HCT116 (cell line): ENCODE measurements at regions not wholly inside any gene's neighbourhood (a gene's known extent, or its start where the extent isn't known, plus 50 kb on each side); places are given as distances from the start of the nearest gene placed in this dataset.

Experiments used
- ATAC-seq: fragments of 200-7000 bp; cut with Tn5 transposase; 2 replicates; pipeline ENCODE4 v1.9.1; 2020; ENCODE audit warnings: mild to moderate bottlenecking, moderate library complexity
- BruUV-seq: library from RNA; stranded (reverse); fragments of 400-500 nt; replicated peaks from 2 replicates; lab custom pipeline; 2021; lab: Mats Ljungman, UMichigan
- CTCF ChIA-PET: fragments of 300-600 bp; sonication (Branson Sonifier 250); formaldehyde crosslinking; loops from one replicate; lab custom pipeline; 2021; ENCODE audit warnings: antibody characterized with exemption; lab: Charles Lee
- POLR2A ChIA-PET: fragments of 300-600, 350-600 bp; sonication (Branson Sonifier 250); formaldehyde crosslinking; loops from one replicate; lab custom pipeline; 2021; ENCODE audit warnings: antibody characterized with exemption; lab: Charles Lee
- RAD21 ChIA-PET, 2 experiments: fragments of 300-600 bp; sonication (Branson Sonifier 250); formaldehyde crosslinking; loops; one replicate each; lab custom pipeline; 2023; ENCODE audit warnings: low total read pairs in 2 of 2; ENCODE audit not compliant: uncharacterized antibody in 2 of 2, unreplicated experiment in 2 of 2, low non-redundant PET in 1 of 2; lab: Charles Lee
- DNase-seq: peaks from one replicate; pipeline ENCODE4 v3.0.0-alpha.2; 2010; ENCODE audit warnings: low read depth, low spot score
- H2AFZ ChIP-seq: fragments of 200-600 bp; shearing (Covaris generic), sonication (generic); 2 replicates; pipeline ENCODE4 v1.6.1; 2017; ENCODE audit warnings: low read depth, mixed run types, mixed read lengths, antibody characterized with exemption, low read length; ENCODE audit not compliant: poor library complexity, severe bottlenecking
- H3K27ac ChIP-seq: 2 replicates; pipeline ENCODE4 v1.5.1; 2012; ENCODE audit warnings: low read depth, low read length
- H3K27me3 ChIP-seq: fragments of 200-600 bp; sonication (generic); 2 replicates; pipeline ENCODE4 v1.6.1; 2016; ENCODE audit warnings: mixed run types, low read length, mixed read lengths; ENCODE audit not compliant: insufficient read depth
- H3K36me3 ChIP-seq, 2 experiments: fragments of 200-500 bp in 1 of 2; fragments of 200-600 bp in 1 of 2; sonication (Bioruptor generic) in 1 of 2; sonication (generic) in 1 of 2; 2 replicates each; pipeline versions ENCODE4 v1.5.1 to v1.6.1; 2014 to 2016; ENCODE audit warnings: low read length in 2 of 2, inconsistent platforms in 1 of 2, mixed read lengths in 1 of 2, mixed run types in 1 of 2; ENCODE audit not compliant: insufficient read depth in 2 of 2, control insufficient read depth in 1 of 2
- H3K4me1 ChIP-seq, 2 experiments: fragments of 200-600 bp in 1 of 2; sonication (generic) in 1 of 2; 2 replicates each; pipeline versions ENCODE4 v1.5.1 to v1.6.1; 2012 to 2017; ENCODE audit warnings: low read length in 2 of 2, inconsistent platforms in 1 of 2, mild to moderate bottlenecking in 1 of 2, mixed read lengths in 1 of 2, mixed run types in 1 of 2, moderate library complexity in 1 of 2; ENCODE audit not compliant: insufficient read depth in 2 of 2, control insufficient read depth in 1 of 2
- H3K4me2 ChIP-seq: fragments of 200-600 bp; sonication (generic); 2 replicates; pipeline ENCODE4 v1.6.1; 2017; ENCODE audit warnings: mixed run types, low read length, mixed read lengths
- H3K4me3 ChIP-seq, 2 experiments: fragments of 200-600 bp in 1 of 2; sonication (generic) in 1 of 2; replicated peaks in 1 of 2; 2 replicates each; pipeline ENCODE4 v1.5.1; 2011 to 2016; ENCODE audit warnings: low read length in 2 of 2, control low read depth in 1 of 2, low read depth in 1 of 2, mild to moderate bottlenecking in 1 of 2, mixed read lengths in 1 of 2, mixed run types in 1 of 2
- H3K79me2 ChIP-seq: fragments of 200-600 bp; sonication (generic); 2 replicates; pipeline ENCODE4 v1.6.1; 2017; ENCODE audit warnings: mild to moderate bottlenecking, mixed run types, low read length, moderate library complexity, mixed read lengths; ENCODE audit not compliant: insufficient read depth
- H3K9ac ChIP-seq: fragments of 200-600 bp; sonication (generic); 2 replicates; pipeline ENCODE4 v1.6.1; 2016; ENCODE audit warnings: low read length, mixed read lengths
- H3K9me2 ChIP-seq: fragments of 200-600 bp; sonication (generic), shearing (Covaris generic); 2 replicates; pipeline ENCODE4 v1.6.1; 2017; ENCODE audit warnings: mixed run types, mild to moderate bottlenecking, moderate library complexity; ENCODE audit not compliant: insufficient read depth
- H3K9me3 ChIP-seq, 2 experiments: fragments of 200-500 bp in 1 of 2; fragments of 200-600 bp in 1 of 2; sonication (Bioruptor generic) in 1 of 2; sonication (generic) in 1 of 2; 2 replicates each; pipeline ENCODE4 v1.6.1; 2014 to 2017; ENCODE audit warnings: low read length in 2 of 2, mixed read lengths in 2 of 2, inconsistent platforms in 1 of 2, low read depth in 1 of 2, mild to moderate bottlenecking in 1 of 2, mixed run types in 1 of 2, moderate library complexity in 1 of 2; ENCODE audit not compliant: control insufficient read depth in 1 of 2, insufficient read depth in 1 of 2
- H4K20me1 ChIP-seq: fragments of 200-600 bp; sonication (generic), shearing (Covaris generic); 2 replicates; pipeline ENCODE4 v1.6.1; 2017; ENCODE audit warnings: mixed run types, mild to moderate bottlenecking, moderate library complexity; ENCODE audit not compliant: insufficient read depth
- EGR1 ChIP-seq: IDR thresholded peaks from 2 replicates; pipeline ENCODE4 v1.6.1; 2012; ENCODE audit warnings: low read depth
- EZH2 ChIP-seq: fragments of 200-600 bp; sonication (generic); IDR thresholded peaks from 2 replicates; pipeline ENCODE4 v1.6.1; 2017; ENCODE audit warnings: antibody characterized with exemption, mixed run types
- EZH2phosphoT487 ChIP-seq: fragments of 200-600 bp; IDR thresholded peaks from 2 replicates; pipeline ENCODE4 v1.6.1; 2018; ENCODE audit warnings: antibody characterized with exemption, borderline replicate concordance
- POLR2AphosphoS5 ChIP-seq: IDR thresholded peaks from 2 replicates; pipeline ENCODE4 v1.6.1; 2011; ENCODE audit warnings: mild to moderate bottlenecking, low read depth, low read length, moderate library complexity
- RAD21 ChIP-seq: IDR thresholded peaks from 2 replicates; pipeline ENCODE4 v1.6.1; 2012; ENCODE audit warnings: low read depth, mild to moderate bottlenecking
- SP1 ChIP-seq: IDR thresholded peaks from 2 replicates; pipeline ENCODE4 v1.6.1; 2012; ENCODE audit warnings: low read depth
- SRF ChIP-seq: IDR thresholded peaks from 2 replicates; pipeline ENCODE4 v1.6.1; 2012; ENCODE audit warnings: low read depth
- TCF7L2 ChIP-seq: IDR thresholded peaks from 2 replicates; pipeline ENCODE4 v1.7.0; 2011; ENCODE audit warnings: borderline replicate concordance, inconsistent platforms; ENCODE audit not compliant: insufficient read depth, insufficient read length; ENCODE audit errors: extremely low read depth
- YY1 ChIP-seq: IDR thresholded peaks from 2 replicates; pipeline ENCODE4 v1.6.1; 2011; ENCODE audit warnings: low read length, low read depth, moderate library complexity, mild to moderate bottlenecking; ENCODE audit not compliant: insufficient replicate concordance; ENCODE audit errors: extremely low read depth
- ZFX ChIP-seq: fragments of 450-650 bp; IDR thresholded peaks from 2 replicates; pipeline ENCODE4 v1.6.1; 2017
- ZNF274 ChIP-seq: fragments of 200-500 bp; sonication (Bioruptor generic); IDR thresholded peaks from 2 replicates; pipeline ENCODE4 v1.6.1; 2014; ENCODE audit warnings: mild to moderate bottlenecking, low read depth, low read length, inconsistent platforms
- intact Hi-C: fragments of 100-400 bp; cut with micrococcal nuclease; formaldehyde crosslinking; loops from 2 replicates; pipeline ENCODE4 v1.10.0; 2022
- TF ChIP-seq, protein P1 (sequence below), 3 experiments: fragments of 200-600 bp in 1 of 3; sonication (generic) in 1 of 3; IDR thresholded peaks in 2 of 3; conservative IDR thresholded peaks in 1 of 3; 2 replicates each; pipeline ENCODE4 v1.5.1; 2012 to 2017; ENCODE audit warnings: low read depth in 2 of 3, low read length in 2 of 3, antibody characterized with exemption in 1 of 3, borderline replicate concordance in 1 of 3, control low read depth in 1 of 3, mild to moderate bottlenecking in 1 of 3, mixed read lengths in 1 of 3, mixed run types in 1 of 3, moderate library complexity in 1 of 3; ENCODE audit not compliant: insufficient read depth in 1 of 3
- TF ChIP-seq, protein P2 (sequence below): IDR thresholded peaks from 2 replicates; pipeline ENCODE4 v1.6.1; 2012; ENCODE audit warnings: low read depth
- TF ChIP-seq, protein P3 (sequence below): IDR thresholded peaks from 2 replicates; pipeline ENCODE4 v1.6.1; 2011; ENCODE audit warnings: mild to moderate bottlenecking, low read length, moderate library complexity; ENCODE audit not compliant: insufficient replicate concordance; ENCODE audit errors: extremely low read depth

DNA sequence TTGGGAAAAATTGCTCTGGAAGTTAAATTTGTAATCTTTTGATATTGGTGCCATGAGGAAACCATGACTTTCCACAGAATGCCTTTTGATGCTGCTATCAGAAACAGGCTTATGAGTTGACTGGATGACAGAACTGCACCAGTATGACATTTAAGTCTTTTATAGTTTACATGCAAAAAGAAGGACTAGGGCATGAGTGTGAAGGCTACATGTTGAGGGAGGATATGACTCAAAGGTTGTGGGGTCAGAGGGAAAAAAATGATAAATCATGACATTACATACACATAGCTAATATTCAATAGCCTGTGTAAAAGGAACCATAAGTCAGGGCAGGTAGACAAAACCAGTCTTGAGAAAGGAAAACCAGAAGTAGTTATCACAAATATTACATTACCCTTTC, 182.2 kb downstream of the COL12A1 start:
- no peak for TF ChIP-seq EZH2phosphoT487
- TF ChIP-seq, protein P1, sequence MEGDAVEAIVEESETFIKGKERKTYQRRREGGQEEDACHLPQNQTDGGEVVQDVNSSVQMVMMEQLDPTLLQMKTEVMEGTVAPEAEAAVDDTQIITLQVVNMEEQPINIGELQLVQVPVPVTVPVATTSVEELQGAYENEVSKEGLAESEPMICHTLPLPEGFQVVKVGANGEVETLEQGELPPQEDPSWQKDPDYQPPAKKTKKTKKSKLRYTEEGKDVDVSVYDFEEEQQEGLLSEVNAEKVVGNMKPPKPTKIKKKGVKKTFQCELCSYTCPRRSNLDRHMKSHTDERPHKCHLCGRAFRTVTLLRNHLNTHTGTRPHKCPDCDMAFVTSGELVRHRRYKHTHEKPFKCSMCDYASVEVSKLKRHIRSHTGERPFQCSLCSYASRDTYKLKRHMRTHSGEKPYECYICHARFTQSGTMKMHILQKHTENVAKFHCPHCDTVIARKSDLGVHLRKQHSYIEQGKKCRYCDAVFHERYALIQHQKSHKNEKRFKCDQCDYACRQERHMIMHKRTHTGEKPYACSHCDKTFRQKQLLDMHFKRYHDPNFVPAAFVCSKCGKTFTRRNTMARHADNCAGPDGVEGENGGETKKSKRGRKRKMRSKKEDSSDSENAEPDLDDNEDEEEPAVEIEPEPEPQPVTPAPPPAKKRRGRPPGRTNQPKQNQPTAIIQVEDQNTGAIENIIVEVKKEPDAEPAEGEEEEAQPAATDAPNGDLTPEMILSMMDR (IDR thresholded peaks at IDR 0.05 in 2 of 3, conservative IDR thresholded peaks at IDR 0.05 in 1 of 3; ENCODE audit: borderline replicate concordance in 1 of 3, insufficient read depth in 1 of 3, low read depth in 2 of 3, low read length in 2 of 3), result no peak
- TF ChIP-seq RAD21, result no peak
- TF ChIP-seq SRF, result no peak
- no peak for TF ChIP-seq ZNF274
- TF ChIP-seq ZFX, result no peak
- TF ChIP-seq, protein P2, sequence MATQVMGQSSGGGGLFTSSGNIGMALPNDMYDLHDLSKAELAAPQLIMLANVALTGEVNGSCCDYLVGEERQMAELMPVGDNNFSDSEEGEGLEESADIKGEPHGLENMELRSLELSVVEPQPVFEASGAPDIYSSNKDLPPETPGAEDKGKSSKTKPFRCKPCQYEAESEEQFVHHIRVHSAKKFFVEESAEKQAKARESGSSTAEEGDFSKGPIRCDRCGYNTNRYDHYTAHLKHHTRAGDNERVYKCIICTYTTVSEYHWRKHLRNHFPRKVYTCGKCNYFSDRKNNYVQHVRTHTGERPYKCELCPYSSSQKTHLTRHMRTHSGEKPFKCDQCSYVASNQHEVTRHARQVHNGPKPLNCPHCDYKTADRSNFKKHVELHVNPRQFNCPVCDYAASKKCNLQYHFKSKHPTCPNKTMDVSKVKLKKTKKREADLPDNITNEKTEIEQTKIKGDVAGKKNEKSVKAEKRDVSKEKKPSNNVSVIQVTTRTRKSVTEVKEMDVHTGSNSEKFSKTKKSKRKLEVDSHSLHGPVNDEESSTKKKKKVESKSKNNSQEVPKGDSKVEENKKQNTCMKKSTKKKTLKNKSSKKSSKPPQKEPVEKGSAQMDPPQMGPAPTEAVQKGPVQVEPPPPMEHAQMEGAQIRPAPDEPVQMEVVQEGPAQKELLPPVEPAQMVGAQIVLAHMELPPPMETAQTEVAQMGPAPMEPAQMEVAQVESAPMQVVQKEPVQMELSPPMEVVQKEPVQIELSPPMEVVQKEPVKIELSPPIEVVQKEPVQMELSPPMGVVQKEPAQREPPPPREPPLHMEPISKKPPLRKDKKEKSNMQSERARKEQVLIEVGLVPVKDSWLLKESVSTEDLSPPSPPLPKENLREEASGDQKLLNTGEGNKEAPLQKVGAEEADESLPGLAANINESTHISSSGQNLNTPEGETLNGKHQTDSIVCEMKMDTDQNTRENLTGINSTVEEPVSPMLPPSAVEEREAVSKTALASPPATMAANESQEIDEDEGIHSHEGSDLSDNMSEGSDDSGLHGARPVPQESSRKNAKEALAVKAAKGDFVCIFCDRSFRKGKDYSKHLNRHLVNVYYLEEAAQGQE, result no peak
- no peak for TF ChIP-seq YY1
- no peak for TF ChIP-seq TCF7L2
- TF ChIP-seq, protein P3, sequence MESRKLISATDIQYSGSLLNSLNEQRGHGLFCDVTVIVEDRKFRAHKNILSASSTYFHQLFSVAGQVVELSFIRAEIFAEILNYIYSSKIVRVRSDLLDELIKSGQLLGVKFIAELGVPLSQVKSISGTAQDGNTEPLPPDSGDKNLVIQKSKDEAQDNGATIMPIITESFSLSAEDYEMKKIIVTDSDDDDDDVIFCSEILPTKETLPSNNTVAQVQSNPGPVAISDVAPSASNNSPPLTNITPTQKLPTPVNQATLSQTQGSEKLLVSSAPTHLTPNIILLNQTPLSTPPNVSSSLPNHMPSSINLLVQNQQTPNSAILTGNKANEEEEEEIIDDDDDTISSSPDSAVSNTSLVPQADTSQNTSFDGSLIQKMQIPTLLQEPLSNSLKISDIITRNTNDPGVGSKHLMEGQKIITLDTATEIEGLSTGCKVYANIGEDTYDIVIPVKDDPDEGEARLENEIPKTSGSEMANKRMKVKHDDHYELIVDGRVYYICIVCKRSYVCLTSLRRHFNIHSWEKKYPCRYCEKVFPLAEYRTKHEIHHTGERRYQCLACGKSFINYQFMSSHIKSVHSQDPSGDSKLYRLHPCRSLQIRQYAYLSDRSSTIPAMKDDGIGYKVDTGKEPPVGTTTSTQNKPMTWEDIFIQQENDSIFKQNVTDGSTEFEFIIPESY, result no peak
- no peak for TF ChIP-seq POLR2AphosphoS5
- no peak for TF ChIP-seq EZH2
- TF ChIP-seq SP1, result no peak
- no peak for TF ChIP-seq EGR1
- Histone ChIP-seq H2AFZ (no peak overlapping the region), H3K9me2 (no peaks in the 10 kb centered on the region), H3K9me3 (no peaks in the 10 kb centered on the region), H3K27ac (no peak overlapping the region), H3K4me1 (0 out of 4 replicates have a peak, but pooled peaks cover 0 to 3% of the 10 kb centered on the region in 2 experiments), H3K27me3 (no peaks in the 10 kb centered on the region), H3K4me3 (no peak overlapping the region), H3K79me2 (no peaks in the 10 kb centered on the region), H3K4me2 (no peak overlapping the region), H4K20me1 (no peaks in the 10 kb centered on the region; the same call in 1 of the 2 replicates), H3K9ac (no peak overlapping the region), H3K36me3 (no peaks in the 10 kb centered on the region)
- ATAC-seq (no peak), DNase-seq (no peak)
- no TSS peak for BruUV-seq
- ChIA-PET POLR2A (no interaction called here), RAD21 (no interaction called here), CTCF (no interaction called here)
- intact Hi-C loops, result no loop called here
